Brain microvascular endothelial cell (primary cell): ENCODE measurements at regions not wholly inside any gene's neighbourhood (a gene's known extent, or its start where the extent isn't known, plus 50 kb on each side); places are given as distances from the start of the nearest gene placed in this dataset.

Experiments used
- DNase-seq: peaks from one replicate; pipeline ENCODE4 v3.0.0-alpha.2; 2020
- H3K27ac ChIP-seq: fragments of 250-450 bp; sonication (Bioruptor Pico); 2 replicates; pipeline ENCODE4 v1.5.1; 2020; ENCODE audit warnings: mild to moderate bottlenecking, moderate library complexity
- H3K27me3 ChIP-seq: fragments of 250-450 bp; sonication (Bioruptor Pico); replicated peaks from 2 replicates; pipeline ENCODE4 v1.5.1; 2020; ENCODE audit warnings: mild to moderate bottlenecking
- H3K36me3 ChIP-seq: fragments of 250-450 bp; sonication (Bioruptor Pico); replicated peaks from 2 replicates; pipeline ENCODE4 v1.5.1; 2020; ENCODE audit warnings: mild to moderate bottlenecking
- H3K4me3 ChIP-seq: 2 replicates; pipeline ENCODE4 v1.5.1; 2011; ENCODE audit warnings: low read depth, mild to moderate bottlenecking, control low read depth, low read length, moderate library complexity
- in situ Hi-C: cut with HindIII; loops from 2 replicates; pipeline ENCODE4 v1.10.0; 2017; ENCODE audit warnings: low sequenced_read_pairs, low pct_ligation_motif_present
- TF ChIP-seq, protein P1 (sequence below): IDR thresholded peaks from 2 replicates; pipeline ENCODE4 v1.5.1; 2011; ENCODE audit warnings: low read depth, mild to moderate bottlenecking, moderate library complexity, low read length, control low read depth, inconsistent platforms; ENCODE audit errors: missing control alignments

DNA sequence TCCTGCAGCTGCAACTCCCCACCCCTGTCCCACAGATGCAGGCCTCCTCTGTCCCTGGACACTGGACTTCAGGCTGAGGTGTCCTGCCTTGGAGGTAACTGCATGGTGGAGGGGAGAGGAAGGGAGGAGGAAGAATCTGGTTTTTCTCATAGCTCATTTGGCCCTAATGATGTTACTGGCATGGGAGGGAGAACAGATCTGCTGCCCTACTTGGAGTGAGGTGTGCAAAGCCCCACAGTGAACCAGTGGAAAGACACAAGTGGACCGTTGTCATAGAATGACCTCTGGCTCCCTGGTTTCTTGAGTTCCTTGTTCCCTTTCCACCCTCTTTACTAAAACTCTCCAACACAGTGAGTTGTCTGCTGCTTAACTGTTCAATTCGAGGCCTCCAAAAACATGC lies 215.9 kb downstream of the BARX2 start:
- H3K27ac ChIP-seq: no peak overlapping the region
- TF ChIP-seq, protein P1, sequence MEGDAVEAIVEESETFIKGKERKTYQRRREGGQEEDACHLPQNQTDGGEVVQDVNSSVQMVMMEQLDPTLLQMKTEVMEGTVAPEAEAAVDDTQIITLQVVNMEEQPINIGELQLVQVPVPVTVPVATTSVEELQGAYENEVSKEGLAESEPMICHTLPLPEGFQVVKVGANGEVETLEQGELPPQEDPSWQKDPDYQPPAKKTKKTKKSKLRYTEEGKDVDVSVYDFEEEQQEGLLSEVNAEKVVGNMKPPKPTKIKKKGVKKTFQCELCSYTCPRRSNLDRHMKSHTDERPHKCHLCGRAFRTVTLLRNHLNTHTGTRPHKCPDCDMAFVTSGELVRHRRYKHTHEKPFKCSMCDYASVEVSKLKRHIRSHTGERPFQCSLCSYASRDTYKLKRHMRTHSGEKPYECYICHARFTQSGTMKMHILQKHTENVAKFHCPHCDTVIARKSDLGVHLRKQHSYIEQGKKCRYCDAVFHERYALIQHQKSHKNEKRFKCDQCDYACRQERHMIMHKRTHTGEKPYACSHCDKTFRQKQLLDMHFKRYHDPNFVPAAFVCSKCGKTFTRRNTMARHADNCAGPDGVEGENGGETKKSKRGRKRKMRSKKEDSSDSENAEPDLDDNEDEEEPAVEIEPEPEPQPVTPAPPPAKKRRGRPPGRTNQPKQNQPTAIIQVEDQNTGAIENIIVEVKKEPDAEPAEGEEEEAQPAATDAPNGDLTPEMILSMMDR: no peak
- no peaks in the 10 kb centered on the region for H3K36me3 ChIP-seq
- H3K4me3 ChIP-seq: no peak overlapping the region
- DNase-seq: no peak
- in situ Hi-C loops: no loop called here
- no peaks in the 10 kb centered on the region for H3K27me3 ChIP-seq

DNA sequence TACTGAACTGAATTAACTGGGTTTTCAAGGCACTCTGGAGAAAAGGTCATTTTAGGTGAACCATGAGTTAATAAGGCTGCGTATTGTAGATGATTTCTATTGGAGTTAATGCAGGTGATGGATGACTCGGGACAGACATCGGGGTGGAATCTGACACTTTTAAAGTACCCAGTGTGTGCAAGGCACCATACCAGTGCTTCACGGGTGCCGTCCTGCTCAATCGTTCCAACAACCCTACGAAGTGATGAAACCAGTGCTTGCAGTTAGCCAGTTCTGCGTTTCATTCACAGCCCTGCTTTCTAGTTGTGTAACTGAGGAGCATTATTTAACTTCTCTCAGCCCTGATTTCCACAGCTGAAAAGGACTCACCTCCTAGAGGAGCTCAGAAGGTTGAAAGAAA lies 216.5 kb downstream of the BARX2 start:
- in situ Hi-C loops: no loop called here
- TF ChIP-seq, protein P1: no peak
- Histone ChIP-seq H3K36me3 (no peaks in the 10 kb centered on the region), H3K4me3 (no peak overlapping the region), H3K27me3 (no peaks in the 10 kb centered on the region), H3K27ac (no peak overlapping the region)
- DNase-seq: no peak

DNA sequence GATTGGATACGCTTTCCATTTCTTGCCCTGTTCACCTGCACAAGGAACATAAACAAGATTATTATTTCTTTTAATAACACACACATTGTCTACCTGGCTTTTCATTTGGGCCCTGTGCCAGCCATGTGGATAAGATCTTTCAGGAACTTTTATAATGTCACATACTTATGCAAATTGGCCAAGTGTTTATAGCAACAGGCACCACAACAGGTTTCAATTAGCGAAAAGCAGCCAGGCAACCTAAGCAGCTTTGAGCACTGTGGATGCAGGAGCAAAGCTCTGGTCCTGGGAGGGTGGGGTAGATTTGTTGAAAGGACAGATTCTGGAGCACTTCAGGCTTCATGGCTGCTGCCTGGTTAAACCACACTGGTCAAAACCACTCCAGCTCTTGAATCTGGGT lies 217.4 kb downstream of the BARX2 start:
- H3K4me3 ChIP-seq: no peak overlapping the region
- H3K27ac ChIP-seq: no peak overlapping the region
- TF ChIP-seq, protein P1: no peak
- no peak for DNase-seq
- in situ Hi-C loops: no loop called here
- H3K36me3 ChIP-seq: no peaks in the 10 kb centered on the region
- no peaks in the 10 kb centered on the region for H3K27me3 ChIP-seq

DNA sequence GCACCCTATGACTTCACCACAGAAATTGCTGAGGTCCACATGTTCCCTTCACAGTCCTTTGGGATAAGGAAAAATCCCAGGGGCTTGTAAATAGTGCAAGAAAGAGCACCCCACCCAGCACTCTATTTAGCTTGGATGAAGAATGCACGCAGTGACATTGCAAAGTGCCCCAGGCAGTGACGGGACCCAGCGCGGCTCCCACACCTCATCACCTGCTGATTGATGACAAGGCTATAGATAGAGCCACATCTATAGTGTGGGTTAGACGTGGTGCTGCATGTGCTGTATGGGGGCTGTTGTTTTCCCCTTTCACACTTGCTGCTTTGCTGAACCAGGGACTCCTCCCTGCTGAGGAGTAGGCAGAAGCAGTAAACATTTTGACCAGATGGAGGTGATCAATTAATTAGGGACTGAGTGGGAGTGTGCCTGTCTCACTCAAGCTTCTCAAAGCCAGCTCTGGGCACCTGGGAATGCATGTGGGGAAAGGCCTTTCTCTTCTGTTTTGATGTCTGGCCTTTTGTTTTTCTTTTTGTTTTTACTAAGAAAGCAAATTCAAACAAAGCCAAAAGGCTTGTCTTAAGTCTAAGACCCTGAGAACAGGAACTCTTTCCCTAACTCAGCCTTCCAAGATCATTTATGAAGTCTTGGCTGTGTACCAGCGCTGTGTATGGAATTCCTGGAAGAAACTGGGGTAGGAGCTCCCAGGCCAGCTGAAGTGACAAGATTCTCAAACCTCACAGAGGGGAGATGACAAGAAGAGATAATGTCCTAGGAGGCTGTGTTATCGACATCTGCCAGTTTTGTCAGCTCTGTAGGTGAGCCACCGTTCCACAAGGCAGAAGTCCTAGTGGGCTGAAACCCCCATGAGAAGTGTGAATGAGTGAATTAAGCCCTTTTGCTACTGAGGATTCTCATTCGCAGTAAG lies 219.7 kb downstream of the BARX2 start:
- in situ Hi-C loops: no loop called here
- H3K4me3 ChIP-seq: no peak overlapping the region

DNA sequence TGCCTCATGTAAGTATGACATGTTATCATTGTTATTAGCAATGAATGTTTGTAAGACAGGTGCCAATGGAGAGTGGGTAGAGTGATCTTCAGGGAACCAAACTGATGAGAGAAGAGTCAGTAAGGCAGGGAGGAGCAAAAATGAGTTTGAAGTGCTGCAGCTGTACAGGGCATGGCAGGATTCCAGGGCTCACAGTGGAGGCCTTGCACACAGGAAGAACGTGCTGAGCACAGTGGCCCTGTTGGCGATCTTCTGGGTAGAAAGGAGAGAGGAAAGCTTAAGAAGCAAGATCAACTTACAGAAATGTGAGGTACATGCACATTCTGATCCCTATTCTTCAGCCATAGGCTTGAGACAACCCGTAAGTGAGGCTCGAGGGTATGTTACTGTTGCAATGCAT lies 219.3 kb upstream of the TMEM45B start:
- H3K4me3 ChIP-seq: no peak overlapping the region
- in situ Hi-C loops: no loop called here
- H3K27ac ChIP-seq: no peak overlapping the region
- DNase-seq: no peak
- TF ChIP-seq, protein P1: no peak
- H3K27me3 ChIP-seq: no peaks in the 10 kb centered on the region
- no peaks in the 10 kb centered on the region for H3K36me3 ChIP-seq

More for the DNA sequence above, 219.7 kb downstream of the BARX2 start:
- Histone ChIP-seq H3K27ac (no peak overlapping the region), H3K27me3 (no peaks in the 10 kb centered on the region), H3K36me3 (no peaks in the 10 kb centered on the region)
- no peak for DNase-seq
- TF ChIP-seq, protein P1: no peak

DNA sequence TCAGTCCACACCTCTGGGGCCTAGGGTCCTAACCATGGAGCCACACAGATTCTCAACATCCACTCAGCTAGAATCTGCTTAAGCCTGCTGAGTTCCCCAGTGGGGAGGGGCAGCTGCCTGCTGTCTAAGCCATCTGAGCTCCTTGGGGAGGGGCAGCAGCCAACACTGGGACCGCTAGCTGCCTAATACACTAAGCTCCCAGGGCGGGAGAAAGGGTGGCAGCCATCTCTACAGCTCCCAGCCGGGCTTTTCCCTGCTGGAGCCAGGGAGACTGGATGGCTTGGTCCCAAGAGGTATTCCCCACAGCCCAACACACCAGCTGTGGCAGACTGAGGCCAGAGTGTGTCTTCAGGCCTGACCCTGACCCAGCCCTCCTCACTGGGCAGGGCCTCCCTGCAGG lies 217.3 kb upstream of the TMEM45B start:
- H3K36me3 ChIP-seq: no peaks in the 10 kb centered on the region
- H3K4me3 ChIP-seq: no peak overlapping the region
- H3K27me3 ChIP-seq: no peaks in the 10 kb centered on the region
- TF ChIP-seq, protein P1: no peak
- DNase-seq: no peak
- H3K27ac ChIP-seq: no peak overlapping the region
- in situ Hi-C loops: no loop called here
